ENCODE measurements at regions not wholly inside any gene's neighbourhood (a gene's known extent, or its start where the extent isn't known, plus 50 kb on each side); places are given as distances from the start of the nearest gene placed in this dataset.

GRCh38 chr20:24862186-24862585 is 86.9 kb upstream of the CST7 start:
- 51 to 63% methylated on average over 4 of the region's 4 CpGs for WGBS, 2 donors
- intact Hi-C loops (cut with DNase I), result no loop called here
- Histone ChIP-seq H3K4me3 (no peak overlapping the region), H3K9me3 (no peaks in the 10 kb centered on the region), H3K27me3 (no peaks in the 10 kb centered on the region), H3K4me1 (no peaks in the 10 kb centered on the region), H3K27ac (no peak overlapping the region), H3K36me3 (no peaks in the 10 kb centered on the region)
- FAIRE-seq (no peak), DNase-seq (no peak), ATAC-seq (no peak)
- no peak for TF ChIP-seq CTCF (IDR thresholded peaks at IDR 0.05)

GRCh38 chr20:24862606-24863005 is 86.5 kb upstream of the CST7 start:
- Histone ChIP-seq H3K9me3 (no peaks in the 10 kb centered on the region), H3K36me3 (no peaks in the 10 kb centered on the region), H3K4me3 (no peak overlapping the region), H3K4me1 (no peaks in the 10 kb centered on the region), H3K27me3 (no peaks in the 10 kb centered on the region), H3K27ac (no peak overlapping the region)
- intact Hi-C loops (cut with DNase I), result no loop called here
- 26 to 31% methylated on average over 6 of the region's 6 CpGs for WGBS, 2 donors
- DNase-seq, result no peak
- no peak for FAIRE-seq
- no peak for TF ChIP-seq CTCF (IDR thresholded peaks at IDR 0.05)
- no peak for ATAC-seq

- 63 to 85% methylated on average over 2 of the region's 2 CpGs for WGBS, 2 donors
- Histone ChIP-seq H3K27ac (no peak overlapping the region), H3K27me3 (no peaks in the 10 kb centered on the region), H3K36me3 (no peaks in the 10 kb centered on the region), H3K4me1 (no peaks in the 10 kb centered on the region), H3K9me3 (no peaks in the 10 kb centered on the region), H3K4me3 (no peak overlapping the region)
- TF ChIP-seq CTCF (IDR thresholded peaks at IDR 0.05), result no peak
- intact Hi-C loops (cut with DNase I), result no loop called here
- FAIRE-seq (no peak), DNase-seq (no peak), ATAC-seq (no peak)
These were observed 85.7 kb upstream of the CST7 start for GRCh38 chr20:24863356-24863755.

GRCh38 chr20:24866008-24866407 is 83.1 kb upstream of the CST7 start:
- Histone ChIP-seq H3K4me1 (no peaks in the 10 kb centered on the region), H3K9me3 (no peaks in the 10 kb centered on the region), H3K4me3 (no peak overlapping the region), H3K27me3 (no peaks in the 10 kb centered on the region), H3K36me3 (no peaks in the 10 kb centered on the region), H3K27ac (no peak overlapping the region)
- FAIRE-seq, result no peak
- intact Hi-C loops (cut with DNase I), result no loop called here
- ATAC-seq, result no peak
- WGBS, 2 donors, result 81 to 83% methylated on average over 1 of the region's 1 CpG
- no peak for DNase-seq
- no peak for TF ChIP-seq CTCF (IDR thresholded peaks at IDR 0.05)

GRCh38 chr20:24866742-24867141 is 82.3 kb upstream of the CST7 start:
- DNase-seq, result no peak
- FAIRE-seq, result no peak
- H3K27me3 ChIP-seq, result no peaks in the 10 kb centered on the region
- no peaks in the 10 kb centered on the region for H3K36me3 ChIP-seq
- ATAC-seq, result no peak
- WGBS, 2 donors, result 79% methylated on average over 4 of the region's 4 CpGs
- TF ChIP-seq CTCF (IDR thresholded peaks at IDR 0.05), result no peak
- H3K27ac ChIP-seq, result no peak overlapping the region
- no peaks in the 10 kb centered on the region for H3K4me1 ChIP-seq
- intact Hi-C loops (cut with DNase I), result no loop called here
- no peaks in the 10 kb centered on the region for H3K9me3 ChIP-seq
- H3K4me3 ChIP-seq, result no peak overlapping the region
